ENCODE measurements at regions not wholly inside any gene's neighbourhood (a gene's known extent, or its start where the extent isn't known, plus 50 kb on each side); places are given as distances from the start of the nearest gene placed in this dataset.

DNA sequence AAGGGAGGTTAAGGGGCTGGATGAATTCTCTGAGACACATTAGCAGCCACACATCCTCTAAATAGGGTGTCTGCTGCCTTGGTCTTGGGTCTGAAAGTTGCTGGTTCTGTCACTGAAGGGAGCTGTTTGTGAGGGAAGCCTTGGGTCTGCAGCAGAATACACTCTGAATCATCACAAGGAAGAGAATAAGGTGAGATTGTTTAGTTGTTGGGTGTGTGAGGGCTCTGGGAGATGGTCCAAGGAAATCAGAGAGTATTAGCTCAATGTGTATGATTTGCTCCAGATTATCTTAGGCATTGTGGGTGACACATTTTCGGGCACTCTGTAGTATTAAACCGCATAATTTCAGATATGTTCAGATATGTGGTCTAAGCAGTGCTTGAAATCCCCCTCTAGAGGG, 548.5 kb downstream of the SLC4A3 start:
- H3K4me1 ChIP-seq: no peaks in the 10 kb centered on the region
- 85 to 96% (median 93%) methylated on average over 2 of the region's 2 CpGs for whole genome bisulfite sequencing, 5 donors
- no peak overlapping the region for H3K4me3 ChIP-seq
- H3K27ac ChIP-seq: no peak overlapping the region
- no peak for DNase-seq
- TF ChIP-seq, protein P1, sequence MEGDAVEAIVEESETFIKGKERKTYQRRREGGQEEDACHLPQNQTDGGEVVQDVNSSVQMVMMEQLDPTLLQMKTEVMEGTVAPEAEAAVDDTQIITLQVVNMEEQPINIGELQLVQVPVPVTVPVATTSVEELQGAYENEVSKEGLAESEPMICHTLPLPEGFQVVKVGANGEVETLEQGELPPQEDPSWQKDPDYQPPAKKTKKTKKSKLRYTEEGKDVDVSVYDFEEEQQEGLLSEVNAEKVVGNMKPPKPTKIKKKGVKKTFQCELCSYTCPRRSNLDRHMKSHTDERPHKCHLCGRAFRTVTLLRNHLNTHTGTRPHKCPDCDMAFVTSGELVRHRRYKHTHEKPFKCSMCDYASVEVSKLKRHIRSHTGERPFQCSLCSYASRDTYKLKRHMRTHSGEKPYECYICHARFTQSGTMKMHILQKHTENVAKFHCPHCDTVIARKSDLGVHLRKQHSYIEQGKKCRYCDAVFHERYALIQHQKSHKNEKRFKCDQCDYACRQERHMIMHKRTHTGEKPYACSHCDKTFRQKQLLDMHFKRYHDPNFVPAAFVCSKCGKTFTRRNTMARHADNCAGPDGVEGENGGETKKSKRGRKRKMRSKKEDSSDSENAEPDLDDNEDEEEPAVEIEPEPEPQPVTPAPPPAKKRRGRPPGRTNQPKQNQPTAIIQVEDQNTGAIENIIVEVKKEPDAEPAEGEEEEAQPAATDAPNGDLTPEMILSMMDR (IDR thresholded peaks at IDR 0.05 in 8 of 11, conservative IDR thresholded peaks at IDR 0.05 in 3 of 11): no peak
- TF ChIP-seq POLR2AphosphoS5 (IDR thresholded peaks at IDR 0.05) (no peak), POLR2A (IDR thresholded peaks at IDR 0.05) (no peak)
- no peaks in the 10 kb centered on the region for H3K27me3 ChIP-seq (replicated peaks in 1 of 7)
- intact Hi-C loops (cut with DNase I; ENCODE audit: low total_unique reads): no loop called here
- H3K9me3 ChIP-seq: no peaks in the 10 kb centered on the region
- H3K36me3 ChIP-seq: no peaks in the 10 kb centered on the region

GRCh38 chr2:220178991-220179695, 551.7 kb downstream of the SLC4A3 start:
- no peak overlapping the region for H3K27ac ChIP-seq
- WGBS, 5 donors: 77 to 90% (median 82%) methylated on average over 6 of the region's 6 CpGs
- H3K27me3 ChIP-seq (replicated peaks in 1 of 7): no peaks in the 10 kb centered on the region
- H3K9me3 ChIP-seq: no peaks in the 10 kb centered on the region
- no peak overlapping the region for H3K4me3 ChIP-seq
- intact Hi-C loops (cut with DNase I; ENCODE audit: low total_unique reads): no loop called here
- H3K4me1 ChIP-seq: no peaks in the 10 kb centered on the region
- no peaks in the 10 kb centered on the region for H3K36me3 ChIP-seq
- TF ChIP-seq POLR2A (IDR thresholded peaks at IDR 0.05): no peak
- no peak for TF ChIP-seq POLR2AphosphoS5 (IDR thresholded peaks at IDR 0.05)
- DNase-seq: no peak

- Histone ChIP-seq H3K9me3 (no peaks in the 10 kb centered on the region), H3K27me3 (replicated peaks in 1 of 7) (no peaks in the 10 kb centered on the region), H3K4me3 (no peak overlapping the region), H3K36me3 (no peaks in the 10 kb centered on the region), H3K4me1 (no peaks in the 10 kb centered on the region), H3K27ac (no peak overlapping the region)
- DNase-seq: no peak
- 83 to 96% (median 88%) methylated on average over 1 of the region's 1 CpG for WGBS, 5 donors
- TF ChIP-seq POLR2AphosphoS5 (IDR thresholded peaks at IDR 0.05): no peak
- TF ChIP-seq, protein P1 (IDR thresholded peaks at IDR 0.05 in 8 of 11, conservative IDR thresholded peaks at IDR 0.05 in 3 of 11): no peak
- no peak for TF ChIP-seq POLR2A (IDR thresholded peaks at IDR 0.05)
- intact Hi-C loops (cut with DNase I; ENCODE audit: low total_unique reads): no loop called here
These were observed 553.7 kb downstream of the SLC4A3 start for GRCh38 chr2:220181165-220181564.

DNA sequence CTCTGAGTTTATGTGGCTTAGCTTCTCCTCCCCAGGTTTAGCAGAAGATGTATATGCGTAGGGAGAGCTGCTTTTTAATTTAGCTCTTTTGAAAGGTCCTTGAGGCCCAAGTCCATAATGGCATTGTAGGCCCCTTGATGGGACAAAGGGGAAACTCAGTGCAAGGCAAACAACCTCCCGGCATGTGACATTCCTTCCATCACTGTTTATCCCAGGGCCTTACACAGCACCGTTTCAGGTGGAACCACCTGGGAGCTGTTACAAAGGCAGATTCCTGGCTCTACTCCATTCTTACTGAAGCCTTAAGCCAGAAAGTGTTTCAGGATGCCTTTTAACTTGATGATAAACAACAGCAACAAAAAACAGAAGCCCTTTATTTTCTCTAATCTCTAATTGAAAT, 555.4 kb downstream of the SLC4A3 start:
- Histone ChIP-seq H3K36me3 (no peaks in the 10 kb centered on the region), H3K27me3 (replicated peaks in 1 of 7) (no peaks in the 10 kb centered on the region), H3K4me3 (no peak overlapping the region), H3K4me1 (no peaks in the 10 kb centered on the region), H3K27ac (no peak overlapping the region), H3K9me3 (no peaks in the 10 kb centered on the region)
- no peak for DNase-seq
- intact Hi-C loops (cut with DNase I; ENCODE audit: low total_unique reads): no loop called here
- TF ChIP-seq POLR2A (IDR thresholded peaks at IDR 0.05) (no peak), POLR2AphosphoS5 (IDR thresholded peaks at IDR 0.05) (no peak)
- TF ChIP-seq, protein P1 (IDR thresholded peaks at IDR 0.05 in 8 of 11, conservative IDR thresholded peaks at IDR 0.05 in 3 of 11): no peak
- WGBS, 5 donors: 86 to 93% (median 90%) methylated on average over 3 of the region's 3 CpGs
